ENCODE measurements at regions not wholly inside any gene's neighbourhood (a gene's known extent, or its start where the extent isn't known, plus 50 kb on each side); places are given as distances from the start of the nearest gene placed in this dataset.

DNA sequence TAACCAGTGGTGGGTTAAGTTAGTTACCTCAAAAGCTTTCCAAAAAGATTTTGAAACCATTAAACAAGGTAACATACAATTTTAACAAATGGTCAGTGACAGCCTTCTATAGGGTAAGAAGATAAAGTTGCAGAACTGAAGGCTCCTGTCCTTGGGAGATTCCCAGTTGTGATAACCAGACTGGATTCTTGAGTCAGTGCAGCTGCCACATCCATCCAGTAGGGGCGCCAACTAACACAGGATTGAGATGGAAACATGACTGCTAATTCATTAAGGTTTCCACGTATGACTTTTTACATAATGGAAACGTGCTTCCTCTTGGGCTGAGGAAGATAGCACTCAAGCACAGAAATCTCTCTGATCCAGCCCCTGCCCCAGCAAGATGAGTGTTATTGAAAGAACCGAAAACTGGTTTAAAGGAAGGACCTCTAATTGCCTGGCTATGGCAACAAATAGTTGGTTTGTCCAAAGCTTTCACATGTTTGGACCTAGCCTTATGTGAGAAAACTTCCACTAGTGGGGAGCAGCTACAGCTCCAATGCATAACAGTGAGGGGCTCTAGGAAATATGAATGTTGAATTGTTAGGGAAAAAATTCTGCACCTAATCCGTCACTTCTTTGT, 269.8 kb upstream of the MYOCD start:
- no peak for TF ChIP-seq POLR2A (IDR thresholded peaks at IDR 0.05)
- TF ChIP-seq, protein P1, sequence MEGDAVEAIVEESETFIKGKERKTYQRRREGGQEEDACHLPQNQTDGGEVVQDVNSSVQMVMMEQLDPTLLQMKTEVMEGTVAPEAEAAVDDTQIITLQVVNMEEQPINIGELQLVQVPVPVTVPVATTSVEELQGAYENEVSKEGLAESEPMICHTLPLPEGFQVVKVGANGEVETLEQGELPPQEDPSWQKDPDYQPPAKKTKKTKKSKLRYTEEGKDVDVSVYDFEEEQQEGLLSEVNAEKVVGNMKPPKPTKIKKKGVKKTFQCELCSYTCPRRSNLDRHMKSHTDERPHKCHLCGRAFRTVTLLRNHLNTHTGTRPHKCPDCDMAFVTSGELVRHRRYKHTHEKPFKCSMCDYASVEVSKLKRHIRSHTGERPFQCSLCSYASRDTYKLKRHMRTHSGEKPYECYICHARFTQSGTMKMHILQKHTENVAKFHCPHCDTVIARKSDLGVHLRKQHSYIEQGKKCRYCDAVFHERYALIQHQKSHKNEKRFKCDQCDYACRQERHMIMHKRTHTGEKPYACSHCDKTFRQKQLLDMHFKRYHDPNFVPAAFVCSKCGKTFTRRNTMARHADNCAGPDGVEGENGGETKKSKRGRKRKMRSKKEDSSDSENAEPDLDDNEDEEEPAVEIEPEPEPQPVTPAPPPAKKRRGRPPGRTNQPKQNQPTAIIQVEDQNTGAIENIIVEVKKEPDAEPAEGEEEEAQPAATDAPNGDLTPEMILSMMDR (IDR thresholded peaks at IDR 0.05) = peak in 2 of 6 experiments; percentile 20 to 29
